HG03066 (cell line): ENCODE measurements at regions not wholly inside any gene's neighbourhood (a gene's known extent, or its start where the extent isn't known, plus 50 kb on each side); places are given as distances from the start of the nearest gene placed in this dataset.
"Not testable (repeated sequence)": the region's sequence is repeated elsewhere in the genome, so short reads cannot be mapped to it uniquely, and the experiment has no call there.

Source experiments
- ATAC-seq: cut with Tn5 transposase; IDR thresholded peaks from one replicate; pipeline ENCODE4 v1.9.1; 2021; ENCODE audit warnings: low read depth; ENCODE audit not compliant: unreplicated experiment

GRCh38 chrY:24517340-24517739, 100.5 kb upstream of the BPY2B start:
- ATAC-seq = not testable (repeated sequence)

- ATAC-seq = peak; percentile 92
Measured at GRCh38 chrY:24521686-24522085, 96.1 kb upstream of the BPY2B start.

- ATAC-seq = not testable (repeated sequence)
Measured at GRCh38 chrY:24537247-24537970, 80.4 kb upstream of the BPY2B start.

GRCh38 chrY:24548807-24549206, 69.0 kb upstream of the BPY2B start:
- ATAC-seq = not testable (repeated sequence)

GRCh38 chrY:24561422-24561821, 56.4 kb upstream of the BPY2B start:
- ATAC-seq = not testable (repeated sequence)
